ENCODE measurements at regions not wholly inside any gene's neighbourhood (a gene's known extent, or its start where the extent isn't known, plus 50 kb on each side); places are given as distances from the start of the nearest gene placed in this dataset.

- TF ChIP-seq CTCF (IDR thresholded peaks at IDR 0.05) (no peak), POLR2A (IDR thresholded peaks at IDR 0.05) (no peak)
These were observed 239.8 kb downstream of the MAFB start for GRCh38 chr20:40449144-40449690.
